ENCODE measurements at regions not wholly inside any gene's neighbourhood (a gene's known extent, or its start where the extent isn't known, plus 50 kb on each side); places are given as distances from the start of the nearest gene placed in this dataset.

- intact Hi-C loops (cut with DNase I, micrococcal nuclease): no loop called here
- DNase-seq (no peak), ATAC-seq (ENCODE audit: poor library complexity) (no peak)
- Mint-ChIP-seq H3K27me3 (no peaks in the 10 kb centered on the region), H3K27ac (no peak overlapping the region), H3K36me3 (ENCODE audit: low read depth) (no peaks in the 10 kb centered on the region), H3K4me3 (no peak overlapping the region), H3K9me3 (no peaks in the 10 kb centered on the region), H3K4me1 (ENCODE audit: low read depth) (peaks cover 12% of the 10 kb centered on the region)
- TF ChIP-seq, protein P1, sequence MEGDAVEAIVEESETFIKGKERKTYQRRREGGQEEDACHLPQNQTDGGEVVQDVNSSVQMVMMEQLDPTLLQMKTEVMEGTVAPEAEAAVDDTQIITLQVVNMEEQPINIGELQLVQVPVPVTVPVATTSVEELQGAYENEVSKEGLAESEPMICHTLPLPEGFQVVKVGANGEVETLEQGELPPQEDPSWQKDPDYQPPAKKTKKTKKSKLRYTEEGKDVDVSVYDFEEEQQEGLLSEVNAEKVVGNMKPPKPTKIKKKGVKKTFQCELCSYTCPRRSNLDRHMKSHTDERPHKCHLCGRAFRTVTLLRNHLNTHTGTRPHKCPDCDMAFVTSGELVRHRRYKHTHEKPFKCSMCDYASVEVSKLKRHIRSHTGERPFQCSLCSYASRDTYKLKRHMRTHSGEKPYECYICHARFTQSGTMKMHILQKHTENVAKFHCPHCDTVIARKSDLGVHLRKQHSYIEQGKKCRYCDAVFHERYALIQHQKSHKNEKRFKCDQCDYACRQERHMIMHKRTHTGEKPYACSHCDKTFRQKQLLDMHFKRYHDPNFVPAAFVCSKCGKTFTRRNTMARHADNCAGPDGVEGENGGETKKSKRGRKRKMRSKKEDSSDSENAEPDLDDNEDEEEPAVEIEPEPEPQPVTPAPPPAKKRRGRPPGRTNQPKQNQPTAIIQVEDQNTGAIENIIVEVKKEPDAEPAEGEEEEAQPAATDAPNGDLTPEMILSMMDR (IDR thresholded peaks at IDR 0.05): no peak
- Histone ChIP-seq H3K36me3 (ENCODE audit: insufficient read depth, low read length) (no peaks in the 10 kb centered on the region), H3K4me3 (ENCODE audit: low read length) (no peak overlapping the region), H3K4me1 (ENCODE audit: insufficient read depth, low read length) (peaks cover 12% of the 10 kb centered on the region), H3K27me3 (ENCODE audit: control insufficient read depth in 1 of 2, insufficient read depth in 2 of 2, low read length in 2 of 2) (peaks cover 0 to 4% of the 10 kb centered on the region in 2 experiments), H3K9me3 (ENCODE audit: control insufficient read depth in 1 of 2, insufficient read depth in 1 of 2, low read length in 2 of 2) (no peaks in the 10 kb centered on the region), H3K27ac (ENCODE audit: low read depth in 1 of 2, low read length in 2 of 2) (no peak overlapping the region)
- POLR2A ChIA-PET: no interaction called here
- CTCF ChIA-PET: no interaction called here
Measured at GRCh38 chr6:37570482-37571133, 70.9 kb upstream of the CCDC167 start.

DNA sequence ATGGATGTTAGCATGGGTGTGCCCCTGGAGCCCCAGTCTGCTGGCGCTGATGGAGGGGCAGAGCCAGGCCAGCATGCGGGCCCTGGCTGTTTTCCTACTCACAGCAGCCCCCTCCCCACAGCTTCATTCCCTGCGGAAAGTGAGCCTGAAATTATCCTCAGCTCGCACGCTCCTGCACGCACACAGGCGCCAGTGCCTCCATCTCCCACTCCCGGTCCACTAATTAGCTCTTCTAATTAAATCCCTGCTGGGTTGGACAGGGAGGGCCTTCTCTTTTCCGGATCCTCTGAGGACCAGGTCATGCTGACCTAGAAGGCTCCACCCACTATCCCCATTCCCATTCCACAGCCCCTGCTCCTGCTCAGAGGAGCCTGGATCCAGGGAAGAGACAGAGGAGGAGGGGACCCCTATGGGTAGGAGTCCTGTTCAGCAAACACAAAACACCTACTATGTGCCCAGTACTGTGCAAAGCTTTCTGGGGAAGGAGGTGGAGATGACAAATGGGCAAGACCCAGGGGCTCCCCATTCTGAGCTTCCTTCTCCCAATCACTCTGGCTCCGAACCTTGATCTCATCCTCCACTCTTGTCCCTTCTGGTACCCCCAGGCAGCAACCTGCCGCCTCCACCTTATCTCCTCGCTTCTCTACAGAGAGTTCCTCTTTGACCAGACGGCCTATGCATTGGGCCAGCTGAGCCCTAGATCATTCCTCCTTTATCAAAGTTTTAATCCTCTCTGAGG, 70.2 kb upstream of the CCDC167 start:
- H3K9me3 Mint-ChIP-seq: no peaks in the 10 kb centered on the region
- H3K27ac Mint-ChIP-seq: no peak overlapping the region
- H3K4me3 Mint-ChIP-seq: no peak overlapping the region
- CTCF ChIA-PET: no interaction called here
- H3K4me1 Mint-ChIP-seq (ENCODE audit: low read depth): peaks cover 12% of the 10 kb centered on the region
- H3K9me3 ChIP-seq (ENCODE audit: control insufficient read depth in 1 of 2, insufficient read depth in 1 of 2, low read length in 2 of 2): no peaks in the 10 kb centered on the region
- intact Hi-C loops (cut with DNase I, micrococcal nuclease): loop anchor here (5.0 kb wide), 3 partner anchors 53 to 188 kb away; no protein-coding TSS in a partner anchor
- no peak overlapping the region for H3K27ac ChIP-seq (ENCODE audit: low read depth in 1 of 2, low read length in 2 of 2)
- H3K4me1 ChIP-seq (ENCODE audit: insufficient read depth, low read length): peaks cover 13% of the 10 kb centered on the region
- H3K27me3 ChIP-seq (ENCODE audit: control insufficient read depth in 1 of 2, insufficient read depth in 2 of 2, low read length in 2 of 2): peaks cover 0 to 4% of the 10 kb centered on the region in 2 experiments
- ATAC-seq (ENCODE audit: poor library complexity): no peak
- no peak for DNase-seq
- H3K27me3 Mint-ChIP-seq: no peaks in the 10 kb centered on the region
- POLR2A ChIA-PET: no interaction called here
- TF ChIP-seq, protein P1 (IDR thresholded peaks at IDR 0.05): no peak
- no peaks in the 10 kb centered on the region for H3K36me3 ChIP-seq (ENCODE audit: insufficient read depth, low read length)
- H3K36me3 Mint-ChIP-seq (ENCODE audit: low read depth): no peaks in the 10 kb centered on the region
- no peak overlapping the region for H3K4me3 ChIP-seq (ENCODE audit: low read length)

DNA sequence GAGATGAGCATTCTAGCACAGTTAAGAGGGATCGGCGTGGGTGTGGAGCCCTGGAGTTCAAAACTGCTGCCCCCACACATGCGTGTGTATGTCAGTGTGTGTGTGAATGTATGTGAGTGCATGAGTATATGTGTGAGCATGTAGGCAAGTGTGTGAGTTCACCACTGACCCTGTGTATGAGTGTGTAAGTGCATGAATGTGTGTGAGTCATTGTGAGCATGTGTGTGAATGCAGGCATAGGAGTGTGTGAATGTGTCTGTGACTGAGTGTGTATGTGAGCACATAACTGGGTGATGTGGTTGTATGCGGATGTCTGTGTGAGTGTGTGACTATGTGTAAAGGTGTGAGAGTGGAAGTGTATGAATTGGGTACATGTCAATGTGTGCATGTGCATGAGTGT, 69.6 kb upstream of the CCDC167 start:
- Mint-ChIP-seq H3K4me1 (ENCODE audit: low read depth) (peaks cover 12% of the 10 kb centered on the region), H3K36me3 (ENCODE audit: low read depth) (no peaks in the 10 kb centered on the region), H3K4me3 (no peak overlapping the region), H3K27me3 (no peaks in the 10 kb centered on the region), H3K27ac (no peak overlapping the region), H3K9me3 (no peaks in the 10 kb centered on the region)
- Histone ChIP-seq H3K4me3 (ENCODE audit: low read length) (no peak overlapping the region), H3K27ac (ENCODE audit: low read depth in 1 of 2, low read length in 2 of 2) (no peak overlapping the region), H3K27me3 (ENCODE audit: control insufficient read depth in 1 of 2, insufficient read depth in 2 of 2, low read length in 2 of 2) (peaks cover 0 to 4% of the 10 kb centered on the region in 2 experiments), H3K36me3 (ENCODE audit: insufficient read depth, low read length) (no peaks in the 10 kb centered on the region), H3K4me1 (ENCODE audit: insufficient read depth, low read length) (peaks cover 13% of the 10 kb centered on the region), H3K9me3 (ENCODE audit: control insufficient read depth in 1 of 2, insufficient read depth in 1 of 2, low read length in 2 of 2) (no peaks in the 10 kb centered on the region)
- TF ChIP-seq, protein P1 (IDR thresholded peaks at IDR 0.05): no peak
- ATAC-seq (ENCODE audit: poor library complexity): no peak
- intact Hi-C loops (cut with DNase I, micrococcal nuclease): loop anchor here (5.0 kb wide), 3 partner anchors 52 to 187 kb away; no protein-coding TSS in a partner anchor
- CTCF ChIA-PET: no interaction called here
- POLR2A ChIA-PET: no interaction called here
- no peak for DNase-seq
